ENCODE measurements at regions not wholly inside any gene's neighbourhood (a gene's known extent, or its start where the extent isn't known, plus 50 kb on each side); places are given as distances from the start of the nearest gene placed in this dataset.

GRCh38 chr6:169940481-169941271 lies 189.3 kb downstream of the ERMARD start:
- Histone ChIP-seq H3K9me3 (ENCODE audit: control insufficient read depth, insufficient read depth, low read length) (no peaks in the 10 kb centered on the region), H3F3A (ENCODE audit: control insufficient read depth, insufficient read depth) (no peaks in the 10 kb centered on the region), H3K9me2 (replicated peaks; ENCODE audit: control insufficient read depth, low read length) (no peaks in the 10 kb centered on the region), H3K79me2 (ENCODE audit: control insufficient read depth, low read length) (no peaks in the 10 kb centered on the region), H3K27ac (ENCODE audit: low read depth, low read length) (no peak overlapping the region), H3K27me3 (ENCODE audit: control insufficient read depth, low read length) (no peaks in the 10 kb centered on the region), H4K20me1 (ENCODE audit: control insufficient read depth, insufficient read depth, low read depth, low read length) (no peaks in the 10 kb centered on the region), H3K4me3 (ENCODE audit: low read length) (no peak overlapping the region), H3K4me2 (ENCODE audit: low read length) (no peak overlapping the region), H3K36me3 (ENCODE audit: control insufficient read depth, low read length) (no peaks in the 10 kb centered on the region), H3K4me1 (ENCODE audit: control insufficient read depth, low read length) (no peaks in the 10 kb centered on the region)
- TF ChIP-seq CTCF (IDR thresholded peaks at IDR 0.05; ENCODE audit: low read depth, low read length, poor library complexity, severe bottlenecking) (no peak), EZH2phosphoT487 (IDR thresholded peaks at IDR 0.05; ENCODE audit: borderline replicate concordance, low read length) (no peak)

GRCh38 chr6:169939554-169940164 lies 188.2 kb downstream of the ERMARD start:
- Histone ChIP-seq H3K4me3 (ENCODE audit: low read length) (no peak overlapping the region), H3K9me2 (replicated peaks; ENCODE audit: control insufficient read depth, low read length) (no peaks in the 10 kb centered on the region), H4K20me1 (ENCODE audit: control insufficient read depth, insufficient read depth, low read depth, low read length) (no peaks in the 10 kb centered on the region), H3K4me2 (ENCODE audit: low read length) (no peak overlapping the region), H3K4me1 (ENCODE audit: control insufficient read depth, low read length) (no peaks in the 10 kb centered on the region), H3K79me2 (ENCODE audit: control insufficient read depth, low read length) (no peaks in the 10 kb centered on the region), H3K27ac (ENCODE audit: low read depth, low read length) (no peak overlapping the region), H3F3A (ENCODE audit: control insufficient read depth, insufficient read depth) (no peaks in the 10 kb centered on the region), H3K27me3 (ENCODE audit: control insufficient read depth, low read length) (no peaks in the 10 kb centered on the region), H3K36me3 (ENCODE audit: control insufficient read depth, low read length) (no peaks in the 10 kb centered on the region), H3K9me3 (ENCODE audit: control insufficient read depth, insufficient read depth, low read length) (no peaks in the 10 kb centered on the region)
- TF ChIP-seq CTCF (IDR thresholded peaks at IDR 0.05; ENCODE audit: low read depth, low read length, poor library complexity, severe bottlenecking) (no peak), EZH2phosphoT487 (IDR thresholded peaks at IDR 0.05; ENCODE audit: borderline replicate concordance, low read length) (no peak)

GRCh38 chr6:169938731-169939130 lies 187.3 kb downstream of the ERMARD start:
- H3K27me3 ChIP-seq (ENCODE audit: control insufficient read depth, low read length), result no peaks in the 10 kb centered on the region
- no peaks in the 10 kb centered on the region for H3K9me3 ChIP-seq (ENCODE audit: control insufficient read depth, insufficient read depth, low read length)
- H3K4me3 ChIP-seq (ENCODE audit: low read length), result no peak overlapping the region
- no peaks in the 10 kb centered on the region for H3K79me2 ChIP-seq (ENCODE audit: control insufficient read depth, low read length)
- TF ChIP-seq CTCF (IDR thresholded peaks at IDR 0.05; ENCODE audit: low read depth, low read length, poor library complexity, severe bottlenecking) (no peak), EZH2phosphoT487 (IDR thresholded peaks at IDR 0.05; ENCODE audit: borderline replicate concordance, low read length) (no peak)
- H3K27ac ChIP-seq (ENCODE audit: low read depth, low read length), result no peak overlapping the region
- no peaks in the 10 kb centered on the region for H3K36me3 ChIP-seq (ENCODE audit: control insufficient read depth, low read length)
- H3K4me2 ChIP-seq (ENCODE audit: low read length), result no peak overlapping the region
- H3F3A ChIP-seq (ENCODE audit: control insufficient read depth, insufficient read depth), result no peaks in the 10 kb centered on the region
- no peaks in the 10 kb centered on the region for H3K4me1 ChIP-seq (ENCODE audit: control insufficient read depth, low read length)
- no peaks in the 10 kb centered on the region for H3K9me2 ChIP-seq (replicated peaks; ENCODE audit: control insufficient read depth, low read length)
- H4K20me1 ChIP-seq (ENCODE audit: control insufficient read depth, insufficient read depth, low read depth, low read length), result no peaks in the 10 kb centered on the region
